ENCODE measurements at regions not wholly inside any gene's neighbourhood (a gene's known extent, or its start where the extent isn't known, plus 50 kb on each side); places are given as distances from the start of the nearest gene placed in this dataset.
"Not testable (repeated sequence)": the region's sequence is repeated elsewhere in the genome, so short reads cannot be mapped to it uniquely, and the experiment has no call there.

- no peak for DNase-seq
Measured at GRCh38 chr10:23779301-23779700, 340.4 kb downstream of the OTUD1 start.

- no peak for DNase-seq
Measured at GRCh38 chr10:23780331-23780730, 341.5 kb downstream of the OTUD1 start.

- DNase-seq: no peak
Measured at GRCh38 chr10:23786594-23786993, 347.7 kb downstream of the OTUD1 start.

GRCh38 chr10:23793577-23793976, 354.7 kb downstream of the OTUD1 start:
- DNase-seq: no peak

- DNase-seq: not testable (repeated sequence)
Measured at GRCh38 chr10:23797452-23797851, 358.6 kb downstream of the OTUD1 start.

- DNase-seq: no peak
Measured at GRCh38 chr10:23804125-23804524, 365.2 kb downstream of the OTUD1 start.

GRCh38 chr10:23813687-23814086, 374.8 kb downstream of the OTUD1 start:
- DNase-seq: no peak

- no peak for DNase-seq
Measured at GRCh38 chr10:23818484-23818883, 379.6 kb downstream of the OTUD1 start.

GRCh38 chr10:23820792-23821191, 381.9 kb downstream of the OTUD1 start:
- no peak for DNase-seq

- DNase-seq: no peak
Measured at GRCh38 chr10:23824822-23825221, 384.1 kb upstream of the KIAA1217 start.

- DNase-seq: no peak
Measured at GRCh38 chr10:23826421-23826820, 382.5 kb upstream of the KIAA1217 start.

- DNase-seq: no peak
Measured at GRCh38 chr10:23829556-23829955, 379.4 kb upstream of the KIAA1217 start.

GRCh38 chr10:23834091-23834490, 374.8 kb upstream of the KIAA1217 start:
- DNase-seq: no peak

GRCh38 chr10:23850631-23851030, 358.3 kb upstream of the KIAA1217 start:
- DNase-seq: peak in 1 of 2 donors; percentile 43

GRCh38 chr10:23859598-23859997, 349.3 kb upstream of the KIAA1217 start:
- no peak for DNase-seq

GRCh38 chr10:23864631-23865147, 344.2 kb upstream of the KIAA1217 start:
- no peak for DNase-seq

GRCh38 chr10:23866985-23867384, 342.0 kb upstream of the KIAA1217 start:
- DNase-seq: not testable (repeated sequence)

- no peak for DNase-seq
Measured at GRCh38 chr10:23868121-23868520, 340.8 kb upstream of the KIAA1217 start.

- DNase-seq: no peak
Measured at GRCh38 chr10:23869548-23869947, 339.4 kb upstream of the KIAA1217 start.

GRCh38 chr10:23869996-23870395, 338.9 kb upstream of the KIAA1217 start:
- DNase-seq: no peak

GRCh38 chr10:23870651-23871610, 338.0 kb upstream of the KIAA1217 start:
- peak in 1 of 2 donors; percentile 77 for DNase-seq

- DNase-seq: no peak
Measured at GRCh38 chr10:23872290-23872689, 336.6 kb upstream of the KIAA1217 start.

GRCh38 chr10:23877791-23878320, 331.1 kb upstream of the KIAA1217 start:
- DNase-seq: no peak

- no peak for DNase-seq
Measured at GRCh38 chr10:23884670-23885069, 324.3 kb upstream of the KIAA1217 start.

Measured in bone marrow (tissue), 2 donors.